Transverse colon (tissue), 3 donors: ENCODE measurements at regions not wholly inside any gene's neighbourhood (a gene's known extent, or its start where the extent isn't known, plus 50 kb on each side); places are given as distances from the start of the nearest gene placed in this dataset.

ENCODE experiments used
- POLR2A ChIP-seq: fragments of 450-650 bp; IDR thresholded peaks from one replicate; pipeline ENCODE4 v1.6.1; 2016; ENCODE audit warnings: antibody characterized with exemption, mild to moderate bottlenecking, moderate library complexity
- TF ChIP-seq, protein P1 (sequence below), 5 experiments: fragments of 200-600 bp in 3 of 5; fragments of 450-650 bp in 2 of 5; sonication (generic) in 3 of 5; IDR thresholded peaks; 1 replicate in 2 of 5; 2 replicates in 3 of 5; pipeline ENCODE4 v1.5.1; 2016 to 2017; ENCODE audit warnings: antibody characterized with exemption in 5 of 5, inconsistent platforms in 3 of 5, mild to moderate bottlenecking in 2 of 5, moderate library complexity in 1 of 5

DNA sequence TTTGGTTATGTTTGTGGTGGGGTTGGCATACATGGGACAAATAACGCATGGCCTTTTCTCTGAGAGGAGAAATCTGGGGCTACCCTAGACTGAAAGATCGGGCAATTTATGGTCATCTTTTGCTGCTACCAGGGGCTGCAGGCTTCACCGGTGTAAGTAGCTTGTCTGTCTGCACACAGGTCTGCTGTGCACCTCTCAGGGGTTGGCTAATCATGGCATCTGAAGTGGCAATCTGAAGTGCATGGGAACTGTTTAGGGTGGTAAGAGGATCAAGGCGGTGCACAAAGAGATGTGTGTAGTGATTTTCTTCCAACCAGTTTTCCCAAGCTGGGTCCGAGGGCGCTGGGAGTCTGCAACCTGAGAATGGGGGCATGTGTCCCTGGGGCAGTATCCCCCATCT, 141.3 kb downstream of the EMP1 start:
- TF ChIP-seq, protein P1, sequence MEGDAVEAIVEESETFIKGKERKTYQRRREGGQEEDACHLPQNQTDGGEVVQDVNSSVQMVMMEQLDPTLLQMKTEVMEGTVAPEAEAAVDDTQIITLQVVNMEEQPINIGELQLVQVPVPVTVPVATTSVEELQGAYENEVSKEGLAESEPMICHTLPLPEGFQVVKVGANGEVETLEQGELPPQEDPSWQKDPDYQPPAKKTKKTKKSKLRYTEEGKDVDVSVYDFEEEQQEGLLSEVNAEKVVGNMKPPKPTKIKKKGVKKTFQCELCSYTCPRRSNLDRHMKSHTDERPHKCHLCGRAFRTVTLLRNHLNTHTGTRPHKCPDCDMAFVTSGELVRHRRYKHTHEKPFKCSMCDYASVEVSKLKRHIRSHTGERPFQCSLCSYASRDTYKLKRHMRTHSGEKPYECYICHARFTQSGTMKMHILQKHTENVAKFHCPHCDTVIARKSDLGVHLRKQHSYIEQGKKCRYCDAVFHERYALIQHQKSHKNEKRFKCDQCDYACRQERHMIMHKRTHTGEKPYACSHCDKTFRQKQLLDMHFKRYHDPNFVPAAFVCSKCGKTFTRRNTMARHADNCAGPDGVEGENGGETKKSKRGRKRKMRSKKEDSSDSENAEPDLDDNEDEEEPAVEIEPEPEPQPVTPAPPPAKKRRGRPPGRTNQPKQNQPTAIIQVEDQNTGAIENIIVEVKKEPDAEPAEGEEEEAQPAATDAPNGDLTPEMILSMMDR (IDR thresholded peaks at IDR 0.05): no peak
- no peak for TF ChIP-seq POLR2A
